ENCODE measurements at regions not wholly inside any gene's neighbourhood (a gene's known extent, or its start where the extent isn't known, plus 50 kb on each side); places are given as distances from the start of the nearest gene placed in this dataset.

- ATAC-seq (ENCODE audit: low FRiP score in 2 of 2) (no peak), DNase-seq (no peak)
- Histone ChIP-seq H3K4me3 (no peak overlapping the region), H3K27me3 (no peaks in the 10 kb centered on the region), H3K27ac (no peak overlapping the region), H3K4me1 (peaks cover 0 to 4% (median 0%) of the 10 kb centered on the region in 4 donors), H3K36me3 (no peaks in the 10 kb centered on the region), H3K9me3 (no peaks in the 10 kb centered on the region)
- TF ChIP-seq EP300 (IDR thresholded peaks at IDR 0.05) (no peak), POLR2AphosphoS5 (IDR thresholded peaks at IDR 0.05) (no peak), POLR2A (IDR thresholded peaks at IDR 0.05) (no peak), CTCF (IDR thresholded peaks at IDR 0.05) (no peak)
- WGBS, 2 donors, result 89 to 91% methylated on average over 3 of the region's 3 CpGs
Measured at GRCh38 chr16:59216291-59216690, 482.2 kb upstream of the GOT2 start.

GRCh38 chr16:59214455-59214854, 480.3 kb upstream of the GOT2 start:
- WGBS, 2 donors, result 57 to 78% methylated on average over 2 of the region's 2 CpGs
- TF ChIP-seq CTCF (IDR thresholded peaks at IDR 0.05), result no peak
- no peak for TF ChIP-seq POLR2A (IDR thresholded peaks at IDR 0.05)
- no peak for TF ChIP-seq EP300 (IDR thresholded peaks at IDR 0.05)
- no peak for TF ChIP-seq POLR2AphosphoS5 (IDR thresholded peaks at IDR 0.05)

GRCh38 chr16:59213952-59214351, 479.8 kb upstream of the GOT2 start:
- ATAC-seq (ENCODE audit: low FRiP score in 2 of 2) (no peak), DNase-seq (no peak)
- no peak overlapping the region for H3K4me3 ChIP-seq
- H3K36me3 ChIP-seq, result no peaks in the 10 kb centered on the region
- no peak overlapping the region for H3K27ac ChIP-seq
- H3K4me1 ChIP-seq, result peaks cover 0 to 10% (median 4%) of the 10 kb centered on the region in 4 donors
- no peaks in the 10 kb centered on the region for H3K9me3 ChIP-seq
- 60 to 73% methylated on average over 1 of the region's 1 CpG for WGBS, 2 donors
- no peaks in the 10 kb centered on the region for H3K27me3 ChIP-seq
- TF ChIP-seq POLR2AphosphoS5 (IDR thresholded peaks at IDR 0.05), result no peak
- no peak for TF ChIP-seq POLR2A (IDR thresholded peaks at IDR 0.05)
- no peak for TF ChIP-seq CTCF (IDR thresholded peaks at IDR 0.05)
- no peak for TF ChIP-seq EP300 (IDR thresholded peaks at IDR 0.05)

More at GRCh38 chr16:59214455-59214854, 480.3 kb upstream of the GOT2 start:
- no peak overlapping the region for H3K4me3 ChIP-seq
- no peaks in the 10 kb centered on the region for H3K36me3 ChIP-seq
- peaks cover 0 to 10% (median 4%) of the 10 kb centered on the region in 4 donors for H3K4me1 ChIP-seq
- no peak overlapping the region for H3K27ac ChIP-seq
- ATAC-seq (ENCODE audit: low FRiP score in 2 of 2) (no peak), DNase-seq (no peak)
- no peaks in the 10 kb centered on the region for H3K27me3 ChIP-seq
- no peaks in the 10 kb centered on the region for H3K9me3 ChIP-seq

GRCh38 chr16:59212492-59213024, 478.4 kb upstream of the GOT2 start:
- no peak overlapping the region for H3K27ac ChIP-seq
- H3K4me3 ChIP-seq, result no peak overlapping the region
- H3K9me3 ChIP-seq, result no peaks in the 10 kb centered on the region
- H3K36me3 ChIP-seq, result no peaks in the 10 kb centered on the region
- TF ChIP-seq POLR2A (IDR thresholded peaks at IDR 0.05) (no peak), POLR2AphosphoS5 (IDR thresholded peaks at IDR 0.05) (no peak), EP300 (IDR thresholded peaks at IDR 0.05) (no peak), CTCF (IDR thresholded peaks at IDR 0.05) (no peak)
- WGBS, 2 donors, result 94 to 96% methylated on average over 1 of the region's 1 CpG
- ATAC-seq (ENCODE audit: low FRiP score in 2 of 2) (no peak), DNase-seq (no peak)
- H3K27me3 ChIP-seq, result no peaks in the 10 kb centered on the region
- peaks cover 0 to 10% (median 4%) of the 10 kb centered on the region in 4 donors for H3K4me1 ChIP-seq

GRCh38 chr16:59210955-59211541, 476.9 kb upstream of the GOT2 start:
- no peaks in the 10 kb centered on the region for H3K27me3 ChIP-seq
- no peaks in the 10 kb centered on the region for H3K36me3 ChIP-seq
- no peak overlapping the region for H3K27ac ChIP-seq
- peaks cover 0 to 10% (median 4%) of the 10 kb centered on the region in 4 donors for H3K4me1 ChIP-seq
- no peaks in the 10 kb centered on the region for H3K9me3 ChIP-seq
- no peak for DNase-seq
- no peak overlapping the region for H3K4me3 ChIP-seq
- no peak for TF ChIP-seq POLR2A (IDR thresholded peaks at IDR 0.05)
- TF ChIP-seq POLR2AphosphoS5 (IDR thresholded peaks at IDR 0.05), result no peak
- TF ChIP-seq EP300 (IDR thresholded peaks at IDR 0.05), result no peak
- peak; percentile 63 to 70 for ATAC-seq (ENCODE audit: low FRiP score in 2 of 2)
- 37 to 39% methylated on average over 7 of the region's 7 CpGs for WGBS, 2 donors

Data from upper lobe of left lung (tissue), 6 donors.